Upper lobe of left lung (tissue), 6 donors: ENCODE measurements at regions not wholly inside any gene's neighbourhood (a gene's known extent, or its start where the extent isn't known, plus 50 kb on each side); places are given as distances from the start of the nearest gene placed in this dataset.
"Not testable (repeated sequence)": the region's sequence is repeated elsewhere in the genome, so short reads cannot be mapped to it uniquely, and the experiment has no call there.

Experiments used
- ATAC-seq, 2 donors: fragments of 200-7000 bp; cut with Tn5 transposase; one replicate each; pipeline ENCODE4 v1.9.1; 2022; ENCODE audit warnings: mild to moderate bottlenecking in 2 of 2, moderate library complexity in 2 of 2; ENCODE audit not compliant: low FRiP score in 2 of 2
- DNase-seq, 2 donors: peaks; one replicate each; pipeline ENCODE4 v3.0.0-alpha.2; 2019 to 2020
- H3K27ac ChIP-seq, 4 donors: fragments of 200-600 bp; sonication (generic); one replicate each; pipeline ENCODE4 v1.5.1; 2016 to 2019
- H3K27me3 ChIP-seq, 4 donors: fragments of 200-600 bp; sonication (generic); one replicate each; pipeline ENCODE4 v1.5.1; 2017 to 2019
- H3K36me3 ChIP-seq, 4 donors: fragments of 200-600 bp; sonication (generic); one replicate each; pipeline ENCODE4 v1.5.1; 2016 to 2019
- H3K4me1 ChIP-seq, 4 donors: fragments of 200-600 bp; sonication (generic); one replicate each; pipeline ENCODE4 v1.5.1; 2018 to 2019
- H3K4me3 ChIP-seq, 4 donors: fragments of 200-600 bp; sonication (generic); one replicate each; pipeline ENCODE4 v1.5.1; 2017 to 2019; ENCODE audit warnings: mild to moderate bottlenecking in 2 of 4, moderate library complexity in 1 of 4
- H3K9me3 ChIP-seq, 4 donors: fragments of 200-600 bp; sonication (generic); one replicate each; pipeline ENCODE4 v1.5.1; 2018 to 2019
- EP300 ChIP-seq, 4 donors: sonication (generic); formaldehyde crosslinking; IDR thresholded peaks; one replicate each; pipeline ENCODE4 v1.5.1; 2017; ENCODE audit warnings: antibody characterized with exemption in 4 of 4, control low read depth in 2 of 4
- POLR2A ChIP-seq, 4 donors: fragments of 450-650 bp; IDR thresholded peaks; one replicate each; pipeline ENCODE4 v1.5.1; 2016 to 2017; ENCODE audit warnings: antibody characterized with exemption in 4 of 4, mild to moderate bottlenecking in 2 of 4
- POLR2AphosphoS5 ChIP-seq, 2 donors: sonication (generic); formaldehyde crosslinking; IDR thresholded peaks; one replicate each; pipeline ENCODE4 v1.5.1; 2017; ENCODE audit warnings: antibody characterized with exemption in 2 of 2
- WGBS, 2 donors: methylation state at CpG; one replicate each; pipeline ENCODE4 v1.1.5; 2017 to 2018; 5-methylcytosine and 5-hydroxymethylcytosine counted together
- TF ChIP-seq, protein P1 (sequence below), 6 experiments: fragments of 450-650 bp in 4 of 6; fragments of 200-600 bp in 2 of 6; sonication (generic) in 2 of 6; IDR thresholded peaks; one replicate each; pipeline ENCODE4 v1.5.1; 2016 to 2019; ENCODE audit warnings: antibody characterized with exemption in 6 of 6
- donor health status: DM: no; HTN: no; CAD: no; lungs with moderate emphysema.
- donor health status: DM: no; HTN: yes; CAD: no; lungs with severe emphysema.

DNA sequence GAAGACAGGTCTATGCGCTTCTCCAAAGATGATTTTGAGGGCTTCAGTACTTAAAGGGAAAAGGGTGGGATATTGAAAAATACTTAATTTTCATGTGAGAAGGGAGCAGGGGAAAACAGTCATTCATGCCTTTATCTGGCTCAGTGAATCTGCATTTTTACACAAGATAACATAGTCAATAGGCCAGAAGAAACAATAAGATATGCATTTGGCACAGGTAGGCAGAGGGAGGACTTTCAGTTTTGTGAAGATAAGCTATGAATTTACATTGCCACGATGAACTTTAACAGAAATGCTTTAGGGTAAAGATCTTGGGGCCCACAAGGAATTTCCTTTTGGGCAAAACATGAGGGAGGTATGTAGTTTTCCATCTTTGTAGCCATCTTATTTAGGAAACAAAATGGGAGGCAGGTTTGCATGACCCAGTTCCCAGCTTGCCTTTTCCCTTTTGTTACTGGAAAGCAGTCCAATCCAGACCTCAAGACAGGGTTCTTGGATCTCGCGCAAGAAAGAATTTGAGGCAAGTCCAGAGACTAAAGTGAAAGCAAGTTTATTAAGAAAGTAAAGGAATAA, 504.2 kb downstream of the IGSF11 start:
- no peaks in the 10 kb centered on the region for H3K4me1 ChIP-seq
- H3K9me3 ChIP-seq = no peaks in the 10 kb centered on the region
- DNase-seq = no peak
- no peaks in the 10 kb centered on the region for H3K36me3 ChIP-seq
- H3K27ac ChIP-seq = no peak overlapping the region
- WGBS, 2 donors = 82 to 83% methylated on average over 4 of the region's 4 CpGs
- TF ChIP-seq, protein P1, sequence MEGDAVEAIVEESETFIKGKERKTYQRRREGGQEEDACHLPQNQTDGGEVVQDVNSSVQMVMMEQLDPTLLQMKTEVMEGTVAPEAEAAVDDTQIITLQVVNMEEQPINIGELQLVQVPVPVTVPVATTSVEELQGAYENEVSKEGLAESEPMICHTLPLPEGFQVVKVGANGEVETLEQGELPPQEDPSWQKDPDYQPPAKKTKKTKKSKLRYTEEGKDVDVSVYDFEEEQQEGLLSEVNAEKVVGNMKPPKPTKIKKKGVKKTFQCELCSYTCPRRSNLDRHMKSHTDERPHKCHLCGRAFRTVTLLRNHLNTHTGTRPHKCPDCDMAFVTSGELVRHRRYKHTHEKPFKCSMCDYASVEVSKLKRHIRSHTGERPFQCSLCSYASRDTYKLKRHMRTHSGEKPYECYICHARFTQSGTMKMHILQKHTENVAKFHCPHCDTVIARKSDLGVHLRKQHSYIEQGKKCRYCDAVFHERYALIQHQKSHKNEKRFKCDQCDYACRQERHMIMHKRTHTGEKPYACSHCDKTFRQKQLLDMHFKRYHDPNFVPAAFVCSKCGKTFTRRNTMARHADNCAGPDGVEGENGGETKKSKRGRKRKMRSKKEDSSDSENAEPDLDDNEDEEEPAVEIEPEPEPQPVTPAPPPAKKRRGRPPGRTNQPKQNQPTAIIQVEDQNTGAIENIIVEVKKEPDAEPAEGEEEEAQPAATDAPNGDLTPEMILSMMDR (IDR thresholded peaks at IDR 0.05) = no peak
- TF ChIP-seq EP300 (IDR thresholded peaks at IDR 0.05) (no peak), POLR2AphosphoS5 (IDR thresholded peaks at IDR 0.05) (no peak), POLR2A (IDR thresholded peaks at IDR 0.05) (no peak)
- no peak overlapping the region for H3K4me3 ChIP-seq
- ATAC-seq = no peak
- no peaks in the 10 kb centered on the region for H3K27me3 ChIP-seq

DNA sequence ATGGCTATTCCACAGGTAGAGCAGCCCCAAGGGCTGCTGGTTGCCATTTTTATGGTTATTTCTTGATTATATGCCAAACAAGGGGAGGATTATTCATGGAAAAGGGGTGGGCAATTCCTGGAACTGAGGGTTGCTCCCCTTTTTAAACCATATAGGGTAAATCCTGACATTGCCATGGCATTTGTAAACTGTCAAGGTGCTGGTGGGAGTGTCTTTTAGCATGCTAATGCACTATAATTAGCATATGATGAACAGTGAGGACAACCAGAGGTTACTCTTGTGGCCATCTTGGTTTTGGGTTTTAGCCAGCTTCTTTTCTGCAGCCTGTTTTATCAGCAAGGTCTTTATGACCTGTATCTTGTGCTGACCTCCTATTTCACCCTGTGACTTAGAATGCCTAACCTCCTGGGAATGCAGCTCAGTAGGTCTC, 503.7 kb downstream of the IGSF11 start:
- H3K4me3 ChIP-seq, ATAC-seq, H3K4me1 ChIP-seq, H3K9me3 ChIP-seq, H3K27ac ChIP-seq, H3K36me3 ChIP-seq, H3K27me3 ChIP-seq, DNase-seq: not testable (repeated sequence)

DNA sequence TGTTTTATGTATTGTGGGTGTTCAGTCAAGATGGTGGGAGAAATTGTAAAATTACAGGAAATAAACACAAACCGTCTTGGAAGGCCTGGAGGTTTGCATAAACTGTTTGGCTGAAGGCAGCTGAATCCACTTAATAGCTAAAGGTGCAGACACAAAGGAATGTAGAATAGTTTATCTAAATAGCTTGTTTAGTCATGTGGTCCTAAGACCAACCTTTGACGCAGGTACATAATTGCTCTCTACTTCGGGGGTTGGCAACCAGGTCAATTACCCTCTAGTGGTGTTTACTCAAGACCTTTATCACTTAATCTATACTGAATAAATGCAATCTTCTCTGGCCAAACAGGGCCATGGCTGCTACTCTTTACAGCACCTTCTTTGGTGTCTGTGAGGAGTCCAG, 502.8 kb downstream of the IGSF11 start:
- H3K36me3 ChIP-seq = no peaks in the 10 kb centered on the region
- WGBS, 2 donors = 34 to 60% methylated on average over 3 of the region's 3 CpGs
- ATAC-seq (no peak), DNase-seq (no peak)
- TF ChIP-seq POLR2AphosphoS5 (IDR thresholded peaks at IDR 0.05) (no peak), EP300 (IDR thresholded peaks at IDR 0.05) (no peak), POLR2A (IDR thresholded peaks at IDR 0.05) (no peak)
- TF ChIP-seq, protein P1 (IDR thresholded peaks at IDR 0.05) = no peak
- H3K27ac ChIP-seq = no peak overlapping the region
- no peaks in the 10 kb centered on the region for H3K27me3 ChIP-seq
- H3K9me3 ChIP-seq = no peaks in the 10 kb centered on the region
- H3K4me3 ChIP-seq = no peak overlapping the region
- no peaks in the 10 kb centered on the region for H3K4me1 ChIP-seq

DNA sequence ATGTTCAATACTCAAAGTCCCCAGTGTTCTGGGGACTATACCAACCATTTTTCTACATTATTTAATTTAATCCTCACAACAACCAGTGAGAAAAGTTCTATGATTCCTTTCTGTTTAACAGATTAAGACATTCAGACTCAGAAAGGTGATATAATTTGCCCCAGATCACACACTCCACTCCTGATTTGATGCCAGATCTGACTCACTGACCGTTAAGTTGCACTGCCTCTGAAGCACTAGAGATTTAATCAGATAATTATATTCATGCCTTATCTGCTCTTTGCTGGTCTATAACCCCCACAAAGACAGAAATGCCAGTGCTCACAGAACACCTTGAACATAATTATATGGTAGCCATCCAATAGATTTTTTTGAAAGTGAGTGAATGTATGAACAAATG, 501.0 kb downstream of the IGSF11 start:
- no peak for ATAC-seq
- H3K4me3 ChIP-seq = no peak overlapping the region
- no peaks in the 10 kb centered on the region for H3K4me1 ChIP-seq
- no peak for TF ChIP-seq EP300 (IDR thresholded peaks at IDR 0.05)
- 39 to 54% methylated on average over 1 of the region's 1 CpG for WGBS, 2 donors
- DNase-seq = no peak
- peaks cover 0 to 4% (median 0%) of the 10 kb centered on the region in 4 donors for H3K36me3 ChIP-seq
- no peaks in the 10 kb centered on the region for H3K9me3 ChIP-seq
- H3K27ac ChIP-seq = no peak overlapping the region
- H3K27me3 ChIP-seq = no peaks in the 10 kb centered on the region

DNA sequence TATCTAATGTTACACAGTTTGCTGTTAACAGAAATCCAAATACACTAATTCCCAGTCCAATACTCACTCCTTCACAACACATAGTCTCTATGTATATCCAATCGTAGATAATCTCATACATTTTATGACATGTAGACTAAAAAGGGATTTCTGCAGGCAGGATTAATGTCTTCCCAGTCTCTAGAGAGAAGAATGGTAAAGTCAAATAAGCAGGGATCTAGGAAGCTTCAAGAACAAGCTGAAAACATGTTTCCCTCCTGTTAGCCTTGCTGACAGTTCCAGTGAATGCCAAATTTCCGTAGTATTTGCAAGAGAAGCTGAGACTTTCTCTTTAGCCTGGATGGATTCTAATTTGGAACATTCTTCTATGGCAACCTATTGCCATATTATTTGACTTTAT, 500.1 kb downstream of the IGSF11 start:
- no peak for TF ChIP-seq EP300 (IDR thresholded peaks at IDR 0.05)
- TF ChIP-seq POLR2A (IDR thresholded peaks at IDR 0.05) = no peak
- TF ChIP-seq, protein P1 (IDR thresholded peaks at IDR 0.05) = no peak
- DNase-seq = no peak
- no peaks in the 10 kb centered on the region for H3K9me3 ChIP-seq
- WGBS, 2 donors = 8 to 86% methylated on average over 2 of the region's 2 CpGs
- no peak for ATAC-seq
- H3K4me1 ChIP-seq = no peaks in the 10 kb centered on the region
- H3K27me3 ChIP-seq = no peaks in the 10 kb centered on the region
- peaks cover 0 to 4% (median 0%) of the 10 kb centered on the region in 4 donors for H3K36me3 ChIP-seq
- no peak overlapping the region for H3K27ac ChIP-seq
- no peak overlapping the region for H3K4me3 ChIP-seq

DNA sequence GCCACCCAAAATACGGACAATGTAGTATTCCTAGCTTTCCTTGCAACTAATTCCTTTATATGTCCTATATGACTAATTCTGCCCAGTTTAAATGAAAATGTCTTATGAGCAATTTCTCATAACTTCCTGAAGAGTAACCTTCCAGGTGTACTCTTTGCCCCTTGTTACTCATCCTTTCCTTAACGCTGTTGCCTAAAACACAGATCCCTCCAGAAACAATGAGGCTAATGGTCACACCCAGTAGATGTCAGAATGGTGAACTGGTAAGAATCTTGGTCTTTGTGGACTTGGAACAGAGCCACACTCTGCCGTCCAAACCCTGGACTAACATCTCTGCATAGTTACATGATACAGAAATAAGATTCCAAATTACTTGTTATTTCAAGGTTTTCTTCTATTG, 497.9 kb downstream of the IGSF11 start:
- TF ChIP-seq EP300 (IDR thresholded peaks at IDR 0.05) = no peak
- TF ChIP-seq POLR2AphosphoS5 (IDR thresholded peaks at IDR 0.05) = no peak
- TF ChIP-seq POLR2A (IDR thresholded peaks at IDR 0.05) = no peak
- WGBS, 2 donors = 78 to 85% methylated on average over 3 of the region's 3 CpGs
- no peak overlapping the region for H3K27ac ChIP-seq

More for the DNA sequence above, 497.9 kb downstream of the IGSF11 start:
- no peaks in the 10 kb centered on the region for H3K9me3 ChIP-seq
- no peak for ATAC-seq
- no peaks in the 10 kb centered on the region for H3K27me3 ChIP-seq
- H3K4me3 ChIP-seq = no peak overlapping the region
- no peaks in the 10 kb centered on the region for H3K4me1 ChIP-seq
- DNase-seq = no peak
- peaks cover 0 to 4% (median 0%) of the 10 kb centered on the region in 4 donors for H3K36me3 ChIP-seq
